Epidermal melanocyte (primary cell): ENCODE measurements at regions not wholly inside any gene's neighbourhood (a gene's known extent, or its start where the extent isn't known, plus 50 kb on each side); places are given as distances from the start of the nearest gene placed in this dataset.

Source experiments
- DNase-seq: peaks from one replicate; pipeline ENCODE4 v3.0.0; 2011; ENCODE audit warnings: low spot score; ENCODE audit not compliant: insufficient read length

DNA sequence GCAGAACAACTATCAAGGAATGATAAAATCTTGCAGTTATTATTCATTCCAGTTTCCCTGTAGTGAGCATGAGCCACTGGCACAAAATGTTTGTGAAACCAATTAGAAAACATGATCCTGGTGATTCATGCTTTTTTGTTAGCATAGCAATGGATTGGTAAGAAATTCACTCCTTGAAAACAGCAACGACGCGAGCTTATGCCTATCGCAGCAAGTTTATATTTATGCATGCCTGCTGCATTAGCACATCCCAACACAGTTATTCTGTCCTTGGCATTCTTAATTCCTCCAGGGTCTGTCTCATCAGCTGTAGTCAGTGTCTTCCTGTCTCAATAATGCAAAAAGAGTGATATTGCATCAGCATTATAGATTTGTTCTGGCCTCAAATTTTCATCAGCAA is 975.9 kb downstream of the STIM2 start:
- no peak for DNase-seq

DNA sequence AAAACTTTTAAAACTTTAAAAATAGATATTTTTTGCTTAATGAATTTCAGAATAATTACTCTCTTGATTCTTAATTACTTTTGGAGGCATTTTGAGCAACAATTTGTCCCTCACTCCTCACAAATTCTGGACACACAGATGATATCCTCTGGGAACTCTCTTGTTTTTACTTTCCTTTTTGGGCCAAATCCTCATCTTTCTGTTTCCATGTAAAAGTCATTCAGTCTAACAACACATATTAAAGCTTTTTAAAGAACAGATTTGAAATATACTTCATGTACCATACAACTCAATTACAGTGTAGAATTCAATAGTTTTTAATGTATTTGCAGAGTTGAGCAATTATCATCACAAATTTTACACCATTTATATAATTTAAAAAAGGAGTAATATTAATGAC is 983.1 kb downstream of the STIM2 start:
- no peak for DNase-seq

DNA sequence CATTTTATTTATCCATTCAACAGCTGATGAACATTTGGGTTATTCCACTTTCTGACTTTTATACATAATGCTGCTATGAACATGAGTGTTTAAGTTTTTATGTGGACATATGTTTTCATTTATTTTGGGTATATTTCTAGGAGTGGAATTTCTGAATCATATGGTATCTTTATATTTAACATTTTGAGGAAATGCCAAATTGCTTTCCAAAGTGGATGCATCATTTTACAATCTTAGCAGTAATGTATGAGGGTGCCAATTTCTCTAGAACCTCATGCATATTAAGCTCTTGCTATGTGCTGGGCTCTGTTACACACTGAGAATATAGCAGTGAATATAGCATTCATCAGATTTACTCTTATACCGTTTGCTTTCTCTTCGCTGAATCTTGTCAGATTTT is 983.7 kb downstream of the STIM2 start:
- DNase-seq: no peak

DNA sequence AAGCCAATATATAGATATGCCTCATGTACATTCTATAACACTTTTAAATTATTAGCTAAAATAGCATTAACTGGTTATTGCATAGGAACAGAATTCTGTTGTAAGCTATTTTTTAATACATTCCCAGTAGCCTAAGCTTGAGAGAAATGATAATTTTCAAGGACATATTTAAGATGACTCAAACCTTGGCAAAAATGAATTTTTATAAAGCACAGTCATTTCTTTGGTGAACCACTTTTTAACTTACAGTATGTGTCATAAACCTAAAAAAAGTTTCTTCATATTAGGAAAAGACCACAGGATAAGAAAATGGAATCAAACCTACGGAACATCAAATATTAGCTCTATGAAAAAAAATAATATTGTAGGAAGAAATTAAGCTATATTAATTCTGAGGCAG is 986.3 kb downstream of the STIM2 start:
- DNase-seq: no peak

DNA sequence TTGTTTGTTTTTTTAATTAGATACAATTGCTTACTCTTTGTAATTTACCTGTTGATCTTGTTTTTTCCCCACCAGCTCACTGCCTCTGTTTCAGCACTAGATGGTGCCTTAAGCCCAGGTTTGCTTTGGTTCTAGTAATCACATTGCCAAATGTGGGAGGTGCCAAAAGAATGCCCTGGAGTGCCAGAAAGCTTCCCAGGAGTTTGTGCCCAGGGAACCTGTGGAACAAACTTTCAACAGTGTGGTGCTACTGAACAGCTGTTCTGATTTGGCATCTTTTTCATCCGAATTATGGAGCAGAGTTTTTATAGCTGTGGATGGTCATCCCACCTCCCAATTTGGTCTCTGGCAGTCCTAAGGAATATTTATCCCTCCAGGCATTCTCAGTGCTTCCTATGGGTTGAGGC is 1000.7 kb downstream of the STIM2 start:
- peak; percentile 17 for DNase-seq

DNA sequence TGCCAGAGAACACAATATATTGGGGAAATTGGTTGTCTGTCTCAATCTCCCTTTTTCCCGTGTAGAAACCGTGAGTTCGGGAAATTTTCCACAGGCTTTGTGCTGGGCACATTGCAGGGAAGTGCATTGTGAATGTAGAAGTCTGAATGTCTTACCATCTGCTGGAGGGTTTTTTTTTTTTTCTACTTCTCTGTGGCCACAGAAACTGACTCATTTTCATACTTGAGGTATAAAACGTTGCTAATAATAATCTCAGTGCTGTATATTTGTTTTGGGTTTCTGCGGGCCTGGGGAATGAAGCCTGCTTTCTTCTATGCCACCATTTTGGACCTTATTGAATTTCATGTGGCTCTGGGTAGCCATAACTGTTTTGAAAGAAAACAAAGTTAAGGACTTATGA is 1001.2 kb downstream of the STIM2 start:
- no peak for DNase-seq

DNA sequence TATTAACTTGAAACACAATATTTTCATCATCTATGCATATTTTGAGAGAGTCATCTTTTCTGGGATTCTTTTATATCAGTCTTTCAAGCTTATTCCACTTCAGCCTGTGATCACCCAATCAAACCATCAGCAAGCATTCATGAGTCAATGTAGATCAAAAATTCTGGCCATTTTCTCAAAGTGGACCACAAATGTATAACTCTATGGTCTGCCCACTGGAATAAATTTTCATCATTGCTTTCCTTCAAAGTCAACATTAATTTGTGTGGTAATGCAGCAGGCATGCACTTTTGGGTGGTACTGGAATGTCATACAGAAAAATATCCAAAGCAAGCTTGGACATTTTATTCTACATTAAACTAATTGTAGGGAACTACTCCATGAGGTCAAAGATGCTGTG is 1013.0 kb downstream of the STIM2 start:
- DNase-seq: no peak

DNA sequence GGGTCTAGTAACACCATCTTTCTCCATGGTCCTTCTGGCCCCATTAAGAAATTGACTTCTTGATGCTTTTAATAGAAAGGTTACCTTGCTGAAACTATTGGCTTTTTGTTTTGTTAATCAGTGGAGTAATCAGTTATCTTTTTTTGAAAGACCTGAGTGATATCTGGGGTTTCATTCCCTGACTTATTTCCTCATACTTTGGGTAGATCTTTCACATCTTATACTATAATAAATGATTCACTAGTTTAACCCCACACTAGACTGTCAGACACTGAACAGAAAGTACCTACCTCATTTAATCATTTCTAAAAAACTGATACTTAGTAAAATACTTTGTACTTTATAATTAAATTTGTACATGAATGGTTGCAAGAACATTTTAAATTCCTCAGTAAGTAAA is 1021.1 kb downstream of the STIM2 start:
- no peak for DNase-seq

DNA sequence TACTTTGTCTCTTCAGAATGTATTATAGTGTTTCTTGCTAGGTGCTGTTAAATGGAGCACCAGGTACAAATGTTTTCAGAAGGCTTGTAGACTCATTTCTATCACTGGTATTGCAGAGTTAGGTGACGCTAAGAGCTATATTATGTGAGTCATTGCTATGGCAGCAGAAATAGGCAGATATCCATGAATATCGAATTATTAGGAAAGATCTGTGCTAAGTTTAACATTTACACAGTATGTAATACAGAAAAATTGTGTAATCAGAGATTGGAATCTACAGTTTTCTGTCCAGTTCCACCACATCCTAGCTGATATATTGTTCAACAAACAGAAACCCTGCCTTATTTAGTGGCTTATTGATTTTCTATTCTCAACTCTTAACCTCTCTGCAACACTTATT is 1025.5 kb downstream of the STIM2 start:
- DNase-seq: no peak

DNA sequence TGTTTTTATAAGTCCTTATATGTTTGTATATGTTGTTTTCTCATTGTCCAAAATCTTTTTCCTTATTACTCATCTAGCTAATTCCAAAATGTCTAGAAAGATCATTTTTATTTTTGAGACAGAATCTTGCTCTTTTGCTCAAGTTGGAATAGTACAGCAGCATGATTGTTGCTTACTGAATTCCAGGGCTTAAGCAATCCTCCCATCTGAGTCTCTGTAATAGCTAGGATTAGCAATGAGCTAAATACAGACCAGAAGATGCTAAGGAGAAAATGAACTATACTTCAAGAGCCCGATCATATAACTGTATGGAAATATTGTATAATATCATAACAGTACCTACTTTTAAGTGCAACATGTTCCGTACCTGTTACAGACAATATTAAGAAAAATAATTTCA is 1027.0 kb downstream of the STIM2 start:
- no peak for DNase-seq

DNA sequence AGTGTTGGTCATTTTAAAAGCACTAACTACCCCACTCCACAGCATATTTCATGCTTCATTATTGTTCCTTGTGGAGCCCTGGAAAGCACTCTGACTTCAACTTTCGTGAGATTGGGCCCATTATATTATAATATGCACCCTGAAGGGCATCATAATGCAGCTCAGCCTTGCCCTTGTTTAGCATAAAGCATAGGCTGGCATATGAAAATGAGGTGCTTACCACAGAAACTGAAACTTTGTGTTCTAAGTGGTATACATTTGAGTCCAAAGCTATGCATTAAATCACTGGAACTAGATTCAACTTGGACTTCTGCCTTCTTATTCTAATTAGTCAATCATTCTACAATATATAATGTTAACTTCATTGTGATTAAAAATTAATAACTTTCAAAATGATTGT is 1027.9 kb downstream of the STIM2 start:
- no peak for DNase-seq

DNA sequence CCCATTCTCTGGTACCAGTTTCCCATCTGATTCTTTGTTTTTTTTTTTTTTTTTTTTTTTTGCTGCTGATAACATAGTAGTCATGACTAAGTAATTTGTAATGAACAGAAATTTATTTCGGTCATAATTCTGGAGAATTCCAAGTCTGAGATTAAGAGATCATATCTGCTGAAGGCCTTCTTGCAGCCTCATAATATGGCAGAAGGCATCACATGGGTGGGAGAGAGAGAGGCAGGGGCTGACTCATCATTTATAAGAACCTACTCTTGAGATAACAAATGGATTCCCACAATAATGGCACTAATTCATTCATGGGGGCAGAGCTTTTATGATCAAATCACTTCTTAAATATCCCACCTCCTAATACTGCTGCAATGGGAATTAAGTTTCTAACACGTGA is 1034.3 kb downstream of the STIM2 start:
- no peak for DNase-seq

DNA sequence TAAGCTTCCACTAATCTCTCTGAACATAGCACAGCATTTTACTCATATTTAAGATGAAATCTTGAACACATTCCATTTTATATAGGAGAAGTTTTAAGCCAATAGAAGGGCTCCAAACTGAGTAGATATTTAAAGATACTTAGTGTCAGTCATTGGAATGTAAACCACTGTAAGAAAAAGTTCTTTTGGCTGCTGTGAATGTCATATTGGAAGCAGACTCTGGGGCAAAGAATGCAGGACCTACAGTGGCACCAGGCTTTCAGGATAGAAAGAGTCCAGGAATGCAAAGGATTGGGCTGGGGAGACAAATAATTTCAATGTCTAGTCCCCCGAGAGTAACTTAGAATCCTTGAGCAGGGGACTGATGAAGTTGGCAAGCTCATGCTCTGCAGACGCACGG is 1047.7 kb downstream of the STIM2 start:
- DNase-seq: no peak

DNA sequence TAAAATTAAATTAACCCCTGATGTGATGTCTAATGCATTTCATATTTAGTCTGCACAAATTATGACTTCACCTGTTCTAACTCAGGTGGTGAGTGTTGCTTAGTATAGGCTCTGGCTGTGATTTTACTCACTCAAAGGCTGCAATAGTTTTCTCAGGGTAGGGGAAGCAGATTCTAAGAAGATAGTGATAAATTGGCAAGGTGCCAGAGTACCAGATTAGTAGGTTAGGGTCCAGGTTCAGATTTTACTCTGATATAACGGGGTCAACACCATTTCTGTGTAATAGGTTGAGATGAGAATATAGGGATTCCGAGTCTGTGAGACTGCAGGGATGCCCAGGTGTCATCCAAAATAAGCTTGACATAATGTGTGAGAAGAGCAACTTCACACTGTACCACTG is 1049.6 kb downstream of the STIM2 start:
- DNase-seq: no peak

DNA sequence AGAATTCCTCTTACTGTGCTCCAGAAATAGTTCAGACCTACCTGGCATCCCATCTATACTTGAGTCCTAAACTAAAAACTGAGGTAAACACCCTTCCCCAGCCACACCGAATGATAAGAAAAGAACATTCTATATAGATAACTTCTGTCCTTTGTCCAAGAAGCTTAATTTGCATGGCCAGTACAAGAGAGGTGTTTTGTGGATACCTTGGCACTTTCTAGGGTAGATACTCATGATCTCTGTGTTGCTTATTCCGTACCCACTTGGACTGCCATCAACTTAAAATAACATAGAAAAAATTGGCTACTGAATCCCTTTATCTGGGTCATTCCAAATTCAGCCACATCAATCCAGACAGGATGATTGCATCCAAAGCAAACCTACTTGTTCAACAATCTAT is 1050.4 kb downstream of the STIM2 start:
- DNase-seq: no peak

DNA sequence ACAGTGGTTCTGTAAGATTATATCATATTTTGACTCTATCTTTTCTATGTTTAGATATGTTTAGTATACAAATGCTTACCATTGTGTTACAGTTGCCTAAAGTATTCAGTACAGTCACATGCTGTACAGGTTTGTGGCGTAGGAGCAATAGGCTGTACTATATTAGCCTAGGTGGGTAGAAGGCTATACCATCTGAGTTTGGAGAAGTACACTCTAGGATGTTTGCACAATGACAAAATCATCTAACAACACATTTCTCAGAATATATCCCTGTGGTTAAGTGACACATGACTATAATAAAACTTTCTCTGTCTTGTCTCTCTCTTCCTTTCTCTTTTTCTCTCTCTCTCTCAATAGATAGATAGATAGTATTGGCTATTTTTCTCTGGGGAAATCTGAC is 1053.1 kb downstream of the STIM2 start:
- no peak for DNase-seq

DNA sequence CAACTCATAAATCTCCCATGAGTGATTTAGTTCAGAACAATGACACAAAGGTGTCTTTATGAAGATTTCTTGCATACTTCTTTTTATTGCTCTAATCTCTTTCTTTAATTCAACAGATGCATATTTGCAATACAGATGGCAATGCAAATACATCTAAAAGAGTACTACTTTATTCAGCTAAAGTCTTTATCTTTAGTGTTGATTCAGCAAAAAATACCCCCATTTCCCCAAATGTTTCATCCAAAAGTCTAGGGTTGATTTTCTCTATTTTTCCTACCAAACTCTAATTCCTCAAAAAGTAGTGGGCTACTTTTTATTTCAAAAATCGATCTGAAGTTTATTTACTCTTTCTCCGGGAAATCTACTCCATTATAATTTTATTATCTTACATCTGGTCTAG is 1055.2 kb downstream of the STIM2 start:
- DNase-seq: no peak

DNA sequence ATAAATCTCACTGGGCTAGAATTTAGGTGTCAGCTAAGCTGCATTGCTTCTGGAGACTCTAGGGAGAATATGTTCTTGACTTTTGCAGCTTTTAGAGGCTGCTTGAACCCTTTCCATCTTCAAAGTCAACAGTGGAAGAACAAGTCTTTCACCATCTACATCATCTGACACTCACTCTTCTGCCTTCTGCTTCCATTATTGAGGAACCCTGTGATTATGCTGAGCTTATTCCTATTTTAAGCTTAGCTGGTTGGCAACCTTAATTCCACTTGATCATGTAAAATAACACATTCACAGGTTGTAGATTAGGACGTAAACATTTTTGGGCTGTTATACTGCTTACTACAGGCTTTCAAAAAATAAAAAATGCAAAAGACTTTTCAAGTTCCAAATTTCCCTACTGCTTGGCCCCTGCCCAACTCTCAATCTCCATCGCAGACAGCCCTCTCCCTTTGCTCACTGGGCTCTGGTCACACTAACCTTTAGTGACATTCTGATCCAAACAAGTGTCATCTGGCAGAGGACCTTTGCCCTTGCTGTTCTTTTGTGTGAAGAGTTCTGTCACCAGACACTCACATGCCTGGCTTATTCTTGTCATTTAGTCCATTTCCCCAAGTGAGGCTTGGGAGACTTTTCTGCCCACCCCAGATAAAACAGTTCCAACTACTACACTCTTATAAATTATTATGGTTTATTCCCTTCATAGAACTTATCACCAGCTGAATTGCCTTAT is 1056.0 kb downstream of the STIM2 start:
- DNase-seq: no peak

DNA sequence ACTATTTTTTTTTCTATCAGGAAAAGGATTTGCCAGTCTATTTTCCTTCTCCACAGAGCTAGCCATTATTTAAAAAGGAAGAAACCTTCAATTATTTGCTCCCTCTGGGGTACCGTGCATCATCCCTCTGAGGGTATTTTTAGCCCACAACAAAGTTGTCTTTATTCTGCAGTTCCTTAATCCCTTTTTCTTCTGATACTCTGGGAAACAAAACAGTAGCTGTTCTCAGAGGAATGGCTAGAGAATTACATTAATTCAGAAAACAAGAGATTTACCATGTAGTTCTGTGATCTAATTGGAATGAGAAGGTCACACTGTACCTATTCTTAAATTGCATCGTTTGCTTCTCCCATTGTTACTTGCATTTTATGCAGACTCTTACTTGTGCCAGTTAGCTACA is 1056.7 kb downstream of the STIM2 start:
- DNase-seq: peak; percentile 42

DNA sequence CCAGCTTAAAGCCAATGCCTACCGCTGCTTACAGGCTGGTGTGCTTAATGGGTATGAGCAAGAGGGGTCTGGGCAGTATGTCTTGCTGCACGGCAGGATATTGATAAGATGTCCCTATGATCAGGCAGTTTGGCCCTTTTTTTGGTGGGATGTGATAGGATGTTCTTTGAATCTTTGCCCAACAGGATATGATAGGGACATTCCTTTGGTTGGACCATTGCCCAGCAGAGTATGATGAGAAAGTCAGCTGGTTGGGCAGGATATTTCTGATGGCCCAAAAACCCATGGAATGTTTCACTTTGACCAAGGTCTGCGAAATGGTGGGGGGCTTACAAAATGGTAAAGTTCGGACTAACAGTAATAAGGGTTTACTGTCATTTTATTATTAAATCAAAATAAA is 1060.6 kb downstream of the STIM2 start:
- no peak for DNase-seq

DNA sequence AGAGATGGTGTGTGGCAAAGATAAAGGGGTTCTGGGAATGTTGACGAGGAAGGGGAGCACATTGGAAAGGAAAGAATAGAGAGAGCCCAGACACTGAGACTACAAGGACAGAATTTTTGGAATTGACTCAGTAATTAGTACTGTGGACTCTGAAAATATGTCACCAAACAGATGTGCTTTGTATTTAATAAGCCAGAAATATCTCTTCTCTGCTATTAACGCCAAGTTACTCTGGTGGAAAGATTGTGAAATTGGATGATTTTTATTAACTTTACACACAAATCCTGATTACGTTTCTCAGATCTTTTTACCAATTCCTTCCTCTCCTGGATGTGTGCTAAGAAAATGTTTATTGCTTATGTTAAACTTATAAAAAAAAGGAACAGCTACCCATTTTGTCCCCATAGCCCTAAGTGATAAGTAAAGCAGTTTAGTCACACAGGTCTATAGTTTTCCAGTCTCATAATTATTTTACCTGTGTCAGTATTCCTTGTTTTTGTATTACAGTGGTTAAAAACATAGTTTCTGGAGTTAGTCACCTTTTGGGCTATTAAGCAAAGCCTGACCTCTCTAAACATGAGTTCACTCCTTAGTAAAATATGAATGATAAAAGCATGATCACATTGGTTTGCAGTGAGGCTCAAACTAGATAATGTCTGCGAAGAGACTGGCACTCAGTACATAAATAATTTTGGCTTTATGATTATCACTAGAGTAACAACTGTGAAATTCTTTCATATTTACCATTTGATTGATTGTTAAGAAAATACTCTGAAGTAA is 1068.3 kb downstream of the STIM2 start:
- no peak for DNase-seq

DNA sequence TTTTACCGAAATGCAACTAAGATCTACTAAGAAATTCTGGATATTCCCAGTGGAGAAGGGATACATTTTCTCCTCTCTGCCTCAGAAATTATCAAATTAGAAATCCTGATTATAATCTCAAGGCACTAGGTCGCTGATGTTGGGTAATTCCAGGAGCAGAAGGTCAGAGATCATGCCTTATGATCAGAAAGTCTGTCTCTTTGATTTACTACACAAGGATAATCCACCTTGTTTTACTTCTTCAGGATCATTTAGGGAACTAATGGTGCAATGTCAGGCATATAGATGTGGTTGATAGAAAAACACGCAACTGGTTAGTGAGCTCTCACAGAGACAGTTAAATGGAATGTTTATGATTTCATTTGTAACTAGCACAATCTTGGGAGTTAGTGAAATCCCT is 1069.7 kb downstream of the STIM2 start:
- no peak for DNase-seq

DNA sequence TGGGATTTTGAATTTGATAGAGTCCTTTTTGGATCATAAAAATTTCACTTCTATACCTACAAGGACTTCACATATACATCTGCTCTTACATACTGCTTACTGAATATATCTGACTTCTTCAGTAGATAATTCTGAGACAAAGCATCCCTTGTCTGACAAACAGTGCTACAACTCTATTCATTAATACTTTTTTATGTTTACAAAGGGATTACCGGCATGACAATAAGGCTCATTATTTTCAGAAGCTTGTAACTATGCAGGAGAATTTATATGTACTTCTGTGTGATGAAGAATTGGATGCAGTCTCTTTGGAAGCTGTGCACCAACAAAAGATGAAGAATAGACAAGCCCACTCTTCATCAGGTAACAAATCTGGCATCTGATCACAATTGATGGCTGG is 1070.3 kb downstream of the STIM2 start:
- DNase-seq: no peak
